ENCODE measurements at regions not wholly inside any gene's neighbourhood (a gene's known extent, or its start where the extent isn't known, plus 50 kb on each side); places are given as distances from the start of the nearest gene placed in this dataset.
"Not testable (repeated sequence)": the region's sequence is repeated elsewhere in the genome, so short reads cannot be mapped to it uniquely, and the experiment has no call there.

DNA sequence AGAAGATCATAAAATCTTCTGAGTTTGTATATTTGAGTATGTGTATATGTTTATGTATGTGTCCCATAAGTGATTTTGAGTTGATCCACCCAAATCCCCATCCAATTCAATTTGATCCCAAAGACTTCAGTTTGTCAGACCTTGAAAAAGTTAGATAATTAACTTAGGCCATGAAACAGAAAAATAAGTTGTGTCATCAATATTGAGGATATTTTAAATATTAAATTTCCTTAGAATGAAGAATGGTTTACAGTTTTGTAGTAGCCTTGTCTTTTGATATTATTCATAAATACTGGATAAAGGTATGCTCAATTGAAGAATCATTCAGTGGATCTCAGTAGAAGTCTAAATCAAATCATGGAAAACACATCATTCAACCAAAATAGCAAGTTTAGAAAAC lies 864.4 kb upstream of the INTU start:
- DNase-seq: no peak
- H3K9me2 ChIP-seq (replicated peaks; ENCODE audit: insufficient read depth, low read length): no peaks in the 10 kb centered on the region
- H3K4me2 ChIP-seq (ENCODE audit: low read depth, low read length): no peak overlapping the region
- H3K4me1 ChIP-seq (ENCODE audit: low read length): no peaks in the 10 kb centered on the region
- H3K4me3 ChIP-seq (ENCODE audit: low read length): no peak overlapping the region
- H4K20me1 ChIP-seq (ENCODE audit: insufficient read depth, low read length): no peaks in the 10 kb centered on the region
- H2AFZ ChIP-seq (ENCODE audit: low read length): no peak overlapping the region
- H3K9ac ChIP-seq (ENCODE audit: low read length): no peak overlapping the region
- no peaks in the 10 kb centered on the region for H3K36me3 ChIP-seq (replicated peaks; ENCODE audit: insufficient read depth, low read length)
- H3K9me3 ChIP-seq (replicated peaks; ENCODE audit: insufficient read depth, low read length): no peaks in the 10 kb centered on the region
- no peaks in the 10 kb centered on the region for H3K79me2 ChIP-seq (ENCODE audit: low read length)
- no peaks in the 10 kb centered on the region for H3F3A ChIP-seq (ENCODE audit: insufficient read depth, low read length)
- no peak overlapping the region for H3K27ac ChIP-seq (ENCODE audit: low read length)
- no peaks in the 10 kb centered on the region for H3K27me3 ChIP-seq (replicated peaks; ENCODE audit: insufficient read depth, low read length)
- TF ChIP-seq EZH2phosphoT487 (IDR thresholded peaks at IDR 0.05; ENCODE audit: low read length) (no peak), EZH2 (optimal IDR thresholded peaks at IDR 0.05; ENCODE audit: low read depth, low read length) (no peak)
- TF ChIP-seq, protein P1, sequence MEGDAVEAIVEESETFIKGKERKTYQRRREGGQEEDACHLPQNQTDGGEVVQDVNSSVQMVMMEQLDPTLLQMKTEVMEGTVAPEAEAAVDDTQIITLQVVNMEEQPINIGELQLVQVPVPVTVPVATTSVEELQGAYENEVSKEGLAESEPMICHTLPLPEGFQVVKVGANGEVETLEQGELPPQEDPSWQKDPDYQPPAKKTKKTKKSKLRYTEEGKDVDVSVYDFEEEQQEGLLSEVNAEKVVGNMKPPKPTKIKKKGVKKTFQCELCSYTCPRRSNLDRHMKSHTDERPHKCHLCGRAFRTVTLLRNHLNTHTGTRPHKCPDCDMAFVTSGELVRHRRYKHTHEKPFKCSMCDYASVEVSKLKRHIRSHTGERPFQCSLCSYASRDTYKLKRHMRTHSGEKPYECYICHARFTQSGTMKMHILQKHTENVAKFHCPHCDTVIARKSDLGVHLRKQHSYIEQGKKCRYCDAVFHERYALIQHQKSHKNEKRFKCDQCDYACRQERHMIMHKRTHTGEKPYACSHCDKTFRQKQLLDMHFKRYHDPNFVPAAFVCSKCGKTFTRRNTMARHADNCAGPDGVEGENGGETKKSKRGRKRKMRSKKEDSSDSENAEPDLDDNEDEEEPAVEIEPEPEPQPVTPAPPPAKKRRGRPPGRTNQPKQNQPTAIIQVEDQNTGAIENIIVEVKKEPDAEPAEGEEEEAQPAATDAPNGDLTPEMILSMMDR (IDR thresholded peaks at IDR 0.05; ENCODE audit: low read length): no peak

DNA sequence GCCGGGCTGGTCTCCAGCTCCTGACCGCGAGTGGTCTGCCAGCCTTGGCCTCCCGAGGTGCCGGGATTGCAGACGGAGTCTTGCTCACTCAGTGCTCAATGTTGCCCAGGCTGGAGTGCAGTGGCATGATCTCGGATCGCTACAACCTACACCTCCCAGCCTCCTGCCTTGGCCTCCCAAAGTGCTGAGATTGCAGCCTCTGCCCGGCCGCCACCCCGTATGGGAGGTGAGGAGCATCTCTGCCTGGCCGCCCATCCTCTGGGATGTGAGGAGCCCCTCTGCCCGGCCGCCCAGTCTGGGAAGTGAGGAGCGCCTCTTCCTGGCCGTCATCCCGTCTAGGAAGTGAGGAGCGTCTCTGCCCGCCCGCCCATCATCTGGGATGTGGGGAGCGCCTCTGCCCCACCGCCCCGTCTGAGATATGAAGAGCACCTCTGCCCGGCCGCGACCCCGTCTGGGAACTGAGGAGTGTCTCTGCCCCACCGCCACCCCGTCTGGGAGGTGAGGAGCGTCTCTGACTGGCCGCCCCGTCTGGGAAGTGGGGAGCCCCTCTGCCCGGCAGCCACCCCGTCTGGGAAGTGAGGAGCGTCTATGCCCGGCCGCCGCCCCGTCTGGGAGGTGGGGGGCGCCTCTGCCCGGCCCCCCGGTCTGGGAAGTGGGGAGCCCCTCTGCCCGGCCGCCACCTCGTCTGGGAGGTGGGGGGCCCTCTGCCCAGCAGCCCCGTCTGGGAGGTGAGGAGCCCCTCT lies 861.8 kb upstream of the INTU start:
- not testable (repeated sequence) for H3K9me2 ChIP-seq (replicated peaks; ENCODE audit: insufficient read depth, low read length); H3K36me3 ChIP-seq (replicated peaks; ENCODE audit: insufficient read depth, low read length); H3F3A ChIP-seq (ENCODE audit: insufficient read depth, low read length); H2AFZ ChIP-seq (ENCODE audit: low read length); H3K4me1 ChIP-seq (ENCODE audit: low read length); H3K9ac ChIP-seq (ENCODE audit: low read length); H3K79me2 ChIP-seq (ENCODE audit: low read length); H3K4me2 ChIP-seq (ENCODE audit: low read depth, low read length); H3K27ac ChIP-seq (ENCODE audit: low read length); H3K4me3 ChIP-seq (ENCODE audit: low read length); H3K27me3 ChIP-seq (replicated peaks; ENCODE audit: insufficient read depth, low read length); H3K9me3 ChIP-seq (replicated peaks; ENCODE audit: insufficient read depth, low read length); H4K20me1 ChIP-seq (ENCODE audit: insufficient read depth, low read length); DNase-seq

DNA sequence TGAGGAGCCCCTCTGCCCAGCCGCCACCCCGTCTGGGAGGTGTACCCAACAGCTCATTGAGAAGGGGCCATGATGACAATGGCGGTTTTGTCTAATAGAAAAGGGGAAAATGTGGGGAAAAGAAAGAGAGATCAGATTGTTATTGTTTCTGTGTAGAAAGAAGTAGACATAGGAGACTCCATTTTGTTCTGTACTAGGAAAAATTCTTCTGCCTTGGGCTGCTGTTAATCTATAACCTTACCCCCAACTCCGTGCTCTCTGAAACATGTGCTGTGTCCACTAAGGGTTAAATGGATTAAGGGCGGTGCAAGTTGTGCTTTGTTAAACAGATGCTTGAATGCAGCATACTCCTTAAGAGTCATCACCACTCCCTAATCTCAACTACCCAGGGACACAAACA lies 861.1 kb upstream of the INTU start:
- not testable (repeated sequence) for H3F3A ChIP-seq (ENCODE audit: insufficient read depth, low read length); H3K9me3 ChIP-seq (replicated peaks; ENCODE audit: insufficient read depth, low read length); H3K4me1 ChIP-seq (ENCODE audit: low read length); H3K9ac ChIP-seq (ENCODE audit: low read length); H2AFZ ChIP-seq (ENCODE audit: low read length); H4K20me1 ChIP-seq (ENCODE audit: insufficient read depth, low read length); H3K79me2 ChIP-seq (ENCODE audit: low read length); H3K27me3 ChIP-seq (replicated peaks; ENCODE audit: insufficient read depth, low read length); H3K36me3 ChIP-seq (replicated peaks; ENCODE audit: insufficient read depth, low read length); H3K4me2 ChIP-seq (ENCODE audit: low read depth, low read length); DNase-seq; H3K27ac ChIP-seq (ENCODE audit: low read length); H3K9me2 ChIP-seq (replicated peaks; ENCODE audit: insufficient read depth, low read length); H3K4me3 ChIP-seq (ENCODE audit: low read length)

DNA sequence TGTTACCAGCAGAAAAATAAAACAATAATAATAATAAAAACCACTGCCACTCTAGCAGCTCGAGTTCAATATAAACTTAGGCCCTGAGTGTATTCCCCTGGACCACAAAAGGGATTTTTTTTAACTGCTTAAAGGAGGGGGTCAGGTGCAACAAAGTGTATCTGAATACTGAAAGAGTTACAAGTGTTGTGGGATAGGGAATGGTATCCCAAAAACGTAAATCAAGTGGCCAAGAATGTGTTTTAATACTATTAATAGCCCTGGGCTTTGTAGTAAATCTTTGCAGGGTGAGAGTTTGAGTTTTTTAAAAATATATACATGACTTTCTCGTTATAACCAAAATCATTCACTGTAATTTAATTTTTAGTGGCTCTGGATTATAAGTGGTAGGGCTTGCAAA lies 860.1 kb upstream of the INTU start:
- DNase-seq: no peak
- Histone ChIP-seq H3K36me3 (replicated peaks; ENCODE audit: insufficient read depth, low read length) (no peaks in the 10 kb centered on the region), H3K27ac (ENCODE audit: low read length) (no peak overlapping the region), H4K20me1 (ENCODE audit: insufficient read depth, low read length) (no peaks in the 10 kb centered on the region), H3K27me3 (replicated peaks; ENCODE audit: insufficient read depth, low read length) (no peaks in the 10 kb centered on the region), H3F3A (ENCODE audit: insufficient read depth, low read length) (no peaks in the 10 kb centered on the region), H2AFZ (ENCODE audit: low read length) (no peak overlapping the region), H3K9ac (ENCODE audit: low read length) (no peak overlapping the region), H3K4me1 (ENCODE audit: low read length) (no peaks in the 10 kb centered on the region), H3K4me3 (ENCODE audit: low read length) (no peak overlapping the region), H3K79me2 (ENCODE audit: low read length) (no peaks in the 10 kb centered on the region), H3K9me3 (replicated peaks; ENCODE audit: insufficient read depth, low read length) (no peaks in the 10 kb centered on the region), H3K9me2 (replicated peaks; ENCODE audit: insufficient read depth, low read length) (no peaks in the 10 kb centered on the region), H3K4me2 (ENCODE audit: low read depth, low read length) (no peak overlapping the region)
- TF ChIP-seq, protein P1 (IDR thresholded peaks at IDR 0.05; ENCODE audit: low read length): no peak
- TF ChIP-seq EZH2 (optimal IDR thresholded peaks at IDR 0.05; ENCODE audit: low read depth, low read length) (no peak), EZH2phosphoT487 (IDR thresholded peaks at IDR 0.05; ENCODE audit: low read length) (no peak)
